Fibroblast of the aortic adventitia (primary cell): ENCODE measurements at regions not wholly inside any gene's neighbourhood (a gene's known extent, or its start where the extent isn't known, plus 50 kb on each side); places are given as distances from the start of the nearest gene placed in this dataset.

Experiments
- DNase-seq: peaks from one replicate; pipeline ENCODE4 v3.0.0-alpha.2; 2010; ENCODE audit warnings: low read depth
- H3K4me3 ChIP-seq: 2 replicates; pipeline ENCODE4 v1.5.1; 2011; ENCODE audit warnings: low read depth, mild to moderate bottlenecking, control low read depth, low read length, moderate library complexity
- TF ChIP-seq, protein P1 (sequence below): IDR thresholded peaks from 2 replicates; pipeline ENCODE4 v1.5.1; 2011; ENCODE audit warnings: mild to moderate bottlenecking, low read length, control low read depth, inconsistent platforms; ENCODE audit not compliant: insufficient read depth

DNA sequence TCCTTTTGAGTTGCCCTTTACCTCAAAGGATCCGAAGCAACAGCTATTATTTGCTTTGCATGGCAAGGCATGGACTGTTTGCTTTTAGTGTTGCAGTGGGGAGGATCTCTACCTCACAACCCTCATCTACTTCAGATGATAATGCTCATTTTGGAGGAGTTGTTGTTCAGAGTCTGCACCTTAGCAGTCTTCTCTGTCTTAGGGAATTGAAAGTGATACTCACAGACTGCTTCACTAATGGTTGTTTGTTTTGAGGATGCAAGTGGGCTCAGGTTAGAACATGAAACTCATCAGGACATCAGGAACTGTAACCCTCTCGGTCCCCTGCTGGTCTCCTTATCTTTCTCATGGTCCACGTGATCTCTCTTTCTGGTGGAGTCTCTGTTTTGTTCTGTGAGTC lies 172.9 kb upstream of the ANKH start:
- H3K4me3 ChIP-seq, result no peak overlapping the region
- TF ChIP-seq, protein P1, sequence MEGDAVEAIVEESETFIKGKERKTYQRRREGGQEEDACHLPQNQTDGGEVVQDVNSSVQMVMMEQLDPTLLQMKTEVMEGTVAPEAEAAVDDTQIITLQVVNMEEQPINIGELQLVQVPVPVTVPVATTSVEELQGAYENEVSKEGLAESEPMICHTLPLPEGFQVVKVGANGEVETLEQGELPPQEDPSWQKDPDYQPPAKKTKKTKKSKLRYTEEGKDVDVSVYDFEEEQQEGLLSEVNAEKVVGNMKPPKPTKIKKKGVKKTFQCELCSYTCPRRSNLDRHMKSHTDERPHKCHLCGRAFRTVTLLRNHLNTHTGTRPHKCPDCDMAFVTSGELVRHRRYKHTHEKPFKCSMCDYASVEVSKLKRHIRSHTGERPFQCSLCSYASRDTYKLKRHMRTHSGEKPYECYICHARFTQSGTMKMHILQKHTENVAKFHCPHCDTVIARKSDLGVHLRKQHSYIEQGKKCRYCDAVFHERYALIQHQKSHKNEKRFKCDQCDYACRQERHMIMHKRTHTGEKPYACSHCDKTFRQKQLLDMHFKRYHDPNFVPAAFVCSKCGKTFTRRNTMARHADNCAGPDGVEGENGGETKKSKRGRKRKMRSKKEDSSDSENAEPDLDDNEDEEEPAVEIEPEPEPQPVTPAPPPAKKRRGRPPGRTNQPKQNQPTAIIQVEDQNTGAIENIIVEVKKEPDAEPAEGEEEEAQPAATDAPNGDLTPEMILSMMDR, result no peak
- no peak for DNase-seq

DNA sequence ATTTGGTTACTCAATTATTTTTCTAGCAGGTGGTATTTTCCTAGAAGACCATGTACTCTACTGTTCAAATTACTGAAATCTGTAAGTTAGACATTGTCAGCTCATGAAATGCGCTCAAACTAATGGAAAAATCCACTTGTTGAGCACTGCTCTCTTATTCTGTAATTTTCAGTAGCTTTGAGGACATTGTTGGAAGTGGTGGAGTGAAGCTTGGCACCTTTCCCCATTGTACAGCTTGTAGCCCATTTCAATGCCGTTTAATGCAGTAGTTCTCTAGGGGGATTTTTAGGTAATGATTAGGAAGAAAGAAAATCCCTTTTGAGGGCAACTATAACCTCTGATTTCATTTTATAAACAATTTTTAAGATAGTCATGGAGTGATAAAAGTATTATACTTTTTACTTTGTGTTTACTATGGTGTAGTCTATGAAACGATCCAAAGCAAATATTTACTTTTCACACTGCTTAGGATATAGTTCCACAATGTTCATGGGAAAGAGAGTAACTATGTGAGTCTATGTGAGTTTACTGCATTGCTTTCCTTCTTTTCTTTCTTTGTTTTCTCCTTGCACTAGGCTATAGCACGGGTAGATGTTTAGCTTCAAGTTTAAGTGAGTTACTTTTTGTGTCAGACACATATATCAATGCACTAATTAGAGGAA lies 165.8 kb upstream of the ANKH start:
- no peak for DNase-seq
- TF ChIP-seq, protein P1, result no peak
- H3K4me3 ChIP-seq, result no peak overlapping the region

DNA sequence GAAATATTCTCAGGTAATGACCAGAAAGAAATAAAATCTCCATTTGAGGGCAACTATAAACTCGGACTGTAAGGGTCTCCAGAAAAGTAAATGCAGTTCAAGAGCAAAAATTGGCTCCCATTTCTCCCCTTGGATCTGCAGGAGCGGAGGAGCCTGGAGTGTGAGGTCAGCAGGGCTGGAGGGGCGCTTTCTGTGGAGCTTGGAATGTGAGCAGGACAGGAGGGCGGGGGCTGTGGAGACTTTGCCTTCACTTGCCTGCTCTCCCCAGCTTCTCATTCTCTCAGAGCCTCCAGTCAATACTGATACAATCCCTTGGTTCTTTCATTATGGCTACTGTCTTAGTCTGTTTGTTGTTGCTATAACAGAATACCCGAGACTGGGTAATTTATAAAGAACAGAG lies 162.8 kb upstream of the ANKH start:
- no peak for DNase-seq
- H3K4me3 ChIP-seq, result no peak overlapping the region
- TF ChIP-seq, protein P1, result no peak

DNA sequence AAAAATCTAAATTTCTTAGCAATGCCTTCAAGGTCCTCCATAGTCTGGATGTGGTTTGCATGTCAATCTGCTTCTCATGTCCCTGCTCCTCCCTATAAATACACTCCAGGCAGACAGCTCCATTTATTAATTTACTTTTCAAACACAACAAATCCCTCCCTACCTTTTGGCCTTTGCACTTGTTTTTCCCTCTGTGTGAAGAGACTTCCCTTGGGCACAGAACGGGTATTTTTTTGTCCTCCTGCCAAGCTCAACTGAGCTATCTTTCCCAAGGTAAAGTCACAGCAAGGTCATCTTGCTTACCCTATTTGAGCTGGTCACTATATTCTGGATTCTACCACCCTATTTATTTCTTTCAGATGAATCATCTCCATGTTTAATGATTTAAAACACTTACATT lies 159.6 kb upstream of the ANKH start:
- no peak overlapping the region for H3K4me3 ChIP-seq
- TF ChIP-seq, protein P1, result no peak
- DNase-seq, result no peak

DNA sequence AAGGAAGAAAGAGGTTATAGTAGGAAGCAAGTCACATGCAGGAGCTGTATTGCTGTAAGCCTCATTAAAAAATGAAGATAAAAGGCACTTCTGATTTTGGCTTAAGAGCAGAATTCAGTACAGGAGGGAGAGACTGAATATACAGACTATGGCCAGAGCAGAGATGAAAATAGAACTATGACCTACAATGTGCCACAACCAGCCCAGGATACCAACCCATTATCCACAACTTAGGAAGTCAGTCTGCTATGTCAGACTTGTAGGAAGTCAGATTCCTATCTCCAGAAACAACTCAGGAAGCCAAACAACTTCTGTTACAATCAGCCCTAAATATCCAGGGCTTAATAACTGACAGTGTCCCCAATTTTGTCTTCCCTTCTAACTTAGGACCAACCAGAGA lies 156.2 kb upstream of the ANKH start:
- DNase-seq, result no peak
- H3K4me3 ChIP-seq, result no peak overlapping the region
- TF ChIP-seq, protein P1, result no peak

DNA sequence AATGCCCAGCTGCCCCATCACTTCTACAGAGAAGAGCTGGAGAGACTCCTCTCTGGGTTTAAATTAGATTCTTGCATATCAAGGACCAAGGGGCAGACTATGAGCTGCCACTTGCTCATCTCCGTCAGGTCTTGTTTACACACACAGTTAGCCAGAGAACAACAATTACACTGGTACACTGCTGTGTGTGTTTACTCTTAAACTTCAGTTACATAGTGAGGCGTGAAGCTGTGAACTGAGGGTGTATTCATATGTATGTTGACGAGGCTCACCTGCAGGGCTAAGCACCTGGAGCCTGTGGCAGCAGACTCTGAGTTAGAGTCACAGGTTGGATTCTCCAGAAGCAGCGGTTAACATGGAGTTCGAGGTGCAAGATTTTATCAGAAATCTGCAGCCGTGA lies 155.4 kb upstream of the ANKH start:
- no peak overlapping the region for H3K4me3 ChIP-seq
- TF ChIP-seq, protein P1, result no peak
- DNase-seq, result no peak
